ENCODE measurements at regions not wholly inside any gene's neighbourhood (a gene's known extent, or its start where the extent isn't known, plus 50 kb on each side); places are given as distances from the start of the nearest gene placed in this dataset.

- Histone ChIP-seq H3K9me3 (no peaks in the 10 kb centered on the region), H3K27ac (peak overlapping the region; percentile 74 to 91 (median 84)), H3K36me3 (no peaks in the 10 kb centered on the region), H3K4me1 (peaks cover 0 to 26% (median 8%) of the 10 kb centered on the region in 4 donors), H3K4me3 (peak overlapping the region; percentile 31 to 42 (median 35)), H3K27me3 (no peaks in the 10 kb centered on the region)
- peak; percentile 93 to 97 (median 96) for DNase-seq
- TF ChIP-seq CTCF (IDR thresholded peaks at IDR 0.05) (peak; percentile 69 to 99 (median 96)), POLR2A (IDR thresholded peaks at IDR 0.05) (no peak)
Measured at GRCh38 chr4:38319456-38320342, 344.3 kb upstream of the KLF3 start.

GRCh38 chr4:38320343-38320695, 343.7 kb upstream of the KLF3 start:
- peak overlapping the region; percentile 15 to 91 (median 22) for H3K27ac ChIP-seq
- H3K36me3 ChIP-seq: no peaks in the 10 kb centered on the region
- peaks cover 0 to 26% (median 8%) of the 10 kb centered on the region in 4 donors for H3K4me1 ChIP-seq
- H3K9me3 ChIP-seq: no peaks in the 10 kb centered on the region
- H3K4me3 ChIP-seq: no peak overlapping the region
- TF ChIP-seq CTCF (IDR thresholded peaks at IDR 0.05) (no peak), POLR2A (IDR thresholded peaks at IDR 0.05) (no peak)
- DNase-seq: no peak
- no peaks in the 10 kb centered on the region for H3K27me3 ChIP-seq

- no peak for DNase-seq
- Histone ChIP-seq H3K27ac (no peak overlapping the region), H3K9me3 (no peaks in the 10 kb centered on the region), H3K4me1 (peaks cover 0 to 26% (median 8%) of the 10 kb centered on the region in 4 donors), H3K4me3 (no peak overlapping the region), H3K36me3 (no peaks in the 10 kb centered on the region), H3K27me3 (no peaks in the 10 kb centered on the region)
- TF ChIP-seq POLR2A (IDR thresholded peaks at IDR 0.05) (no peak), CTCF (IDR thresholded peaks at IDR 0.05) (no peak)
Measured at GRCh38 chr4:38320833-38321232, 343.2 kb upstream of the KLF3 start.

GRCh38 chr4:38322714-38323113, 341.3 kb upstream of the KLF3 start:
- no peaks in the 10 kb centered on the region for H3K9me3 ChIP-seq
- no peak for DNase-seq
- H3K4me3 ChIP-seq: no peak overlapping the region
- TF ChIP-seq POLR2A (IDR thresholded peaks at IDR 0.05) (no peak), CTCF (IDR thresholded peaks at IDR 0.05) (no peak)
- no peaks in the 10 kb centered on the region for H3K27me3 ChIP-seq
- peaks cover 0 to 26% (median 8%) of the 10 kb centered on the region in 4 donors for H3K4me1 ChIP-seq
- no peaks in the 10 kb centered on the region for H3K36me3 ChIP-seq
- no peak overlapping the region for H3K27ac ChIP-seq

GRCh38 chr4:38323141-38323641, 340.8 kb upstream of the KLF3 start:
- DNase-seq: no peak
- Histone ChIP-seq H3K4me3 (no peak overlapping the region), H3K36me3 (no peaks in the 10 kb centered on the region), H3K27ac (no peak overlapping the region), H3K4me1 (peaks cover 0 to 24% (median 7%) of the 10 kb centered on the region in 4 donors), H3K9me3 (no peaks in the 10 kb centered on the region), H3K27me3 (no peaks in the 10 kb centered on the region)
- TF ChIP-seq CTCF (IDR thresholded peaks at IDR 0.05) (no peak), POLR2A (IDR thresholded peaks at IDR 0.05) (no peak)

Data from Peyer's patch (tissue), 4 donors.